ENCODE measurements at regions not wholly inside any gene's neighbourhood (a gene's known extent, or its start where the extent isn't known, plus 50 kb on each side); places are given as distances from the start of the nearest gene placed in this dataset.

GRCh38 chr1:181216591-181216994 is 128.1 kb downstream of the IER5 start:
- intact Hi-C loops (cut with micrococcal nuclease; ENCODE audit: unreplicated experiment) = no loop called here
- no TSS peak for BruUV-seq (replicated peaks)
- no peak overlapping the region for H3K4me3 ChIP-seq (ENCODE audit: low read depth, low read length, poor library complexity, severe bottlenecking)
- H3K4me1 ChIP-seq (ENCODE audit: insufficient read depth, low read length, poor library complexity, severe bottlenecking) = no peaks in the 10 kb centered on the region
- H2AFZ ChIP-seq (ENCODE audit: low read length) = no peak overlapping the region
- H3K79me2 ChIP-seq (ENCODE audit: insufficient read depth, low read depth, low read length) = no peaks in the 10 kb centered on the region
- no peak overlapping the region for H3K27ac ChIP-seq (ENCODE audit: low read depth, low read length, poor library complexity, severe bottlenecking)
- ChIA-PET POLR2A (no interaction called here), CTCF (ENCODE audit: unreplicated experiment) (no interaction called here)
- DNase-seq (ENCODE audit: low spot score) = no peak
- H4K20me1 ChIP-seq (ENCODE audit: insufficient read depth, low read length) = no peaks in the 10 kb centered on the region
- H3K9me2 ChIP-seq (ENCODE audit: insufficient read depth, low read length) = no peaks in the 10 kb centered on the region
- H3K9me3 ChIP-seq (ENCODE audit: low read length) = no peaks in the 10 kb centered on the region
- TF ChIP-seq CTCF (conservative IDR thresholded peaks at IDR 0.05; ENCODE audit: low read length) (no peak), EZH2phosphoT487 (IDR thresholded peaks at IDR 0.05; ENCODE audit: borderline replicate concordance, low read depth, low read length) (no peak)
- H3K36me3 ChIP-seq (ENCODE audit: insufficient read depth, low read length) = no peaks in the 10 kb centered on the region
- no peak overlapping the region for H3K4me2 ChIP-seq (ENCODE audit: low read length)

DNA sequence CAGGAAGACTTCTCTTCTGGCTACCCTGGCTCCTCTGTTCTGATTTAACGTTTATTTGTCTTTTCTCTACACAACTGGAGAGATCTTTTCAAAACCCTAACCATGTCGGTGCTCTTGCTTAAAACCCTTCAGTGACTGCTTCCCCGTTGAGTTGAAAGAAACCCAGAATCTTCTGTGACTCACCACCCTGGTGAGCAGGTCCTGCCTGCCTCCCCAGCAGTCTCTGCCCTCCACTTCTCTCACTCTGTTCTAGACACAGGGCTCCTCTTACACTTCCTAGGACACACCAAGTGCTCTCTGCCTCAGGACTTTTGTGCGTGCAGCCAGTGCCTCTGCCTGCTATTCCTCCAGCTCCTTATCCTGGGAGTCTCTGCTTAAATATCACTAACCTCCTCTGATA is 131.4 kb downstream of the IER5 start:
- Histone ChIP-seq H3K9me2 (ENCODE audit: insufficient read depth, low read length) (no peaks in the 10 kb centered on the region), H3K36me3 (ENCODE audit: insufficient read depth, low read length) (no peaks in the 10 kb centered on the region), H2AFZ (ENCODE audit: low read length) (no peak overlapping the region), H4K20me1 (ENCODE audit: insufficient read depth, low read length) (no peaks in the 10 kb centered on the region), H3K4me1 (ENCODE audit: insufficient read depth, low read length, poor library complexity, severe bottlenecking) (no peaks in the 10 kb centered on the region), H3K4me2 (ENCODE audit: low read length) (no peak overlapping the region), H3K79me2 (ENCODE audit: insufficient read depth, low read depth, low read length) (no peaks in the 10 kb centered on the region), H3K27ac (ENCODE audit: low read depth, low read length, poor library complexity, severe bottlenecking) (no peak overlapping the region), H3K9me3 (ENCODE audit: low read length) (no peaks in the 10 kb centered on the region), H3K4me3 (ENCODE audit: low read depth, low read length, poor library complexity, severe bottlenecking) (no peak overlapping the region)
- CTCF ChIA-PET (ENCODE audit: unreplicated experiment) = no interaction called here
- DNase-seq (ENCODE audit: low spot score) = no peak
- intact Hi-C loops (cut with micrococcal nuclease; ENCODE audit: unreplicated experiment) = no loop called here
- POLR2A ChIA-PET = interaction anchor here (1.0 kb wide), 1 partner anchor 8 kb away, joined by 4 read pairs; no protein-coding TSS in a partner anchor
- TF ChIP-seq EZH2phosphoT487 (IDR thresholded peaks at IDR 0.05; ENCODE audit: borderline replicate concordance, low read depth, low read length) = no peak
- TF ChIP-seq CTCF (conservative IDR thresholded peaks at IDR 0.05; ENCODE audit: low read length) = no peak
- no TSS peak for BruUV-seq (replicated peaks)

DNA sequence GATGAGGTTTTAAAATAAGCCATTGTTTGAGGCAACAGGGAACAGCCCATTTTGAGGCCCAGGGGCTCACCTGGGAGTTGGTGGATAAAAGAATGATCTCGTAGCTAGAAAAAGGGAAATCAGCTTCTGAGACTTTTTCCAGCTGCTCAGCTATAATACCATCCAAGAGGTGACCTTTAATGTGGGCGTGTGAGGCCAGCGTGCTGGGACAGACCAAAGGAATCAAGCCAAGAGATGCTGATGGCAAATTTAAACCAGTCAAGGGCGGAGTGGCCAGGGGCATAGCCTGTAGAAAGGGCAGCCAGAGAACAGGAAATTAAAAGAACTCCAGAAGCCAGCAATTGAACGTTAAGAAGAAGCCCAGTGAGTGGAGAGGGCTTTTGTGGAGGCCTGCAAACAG is 132.6 kb downstream of the IER5 start:
- TF ChIP-seq EZH2phosphoT487 (IDR thresholded peaks at IDR 0.05; ENCODE audit: borderline replicate concordance, low read depth, low read length) (no peak), CTCF (conservative IDR thresholded peaks at IDR 0.05; ENCODE audit: low read length) (no peak)
- Histone ChIP-seq H4K20me1 (ENCODE audit: insufficient read depth, low read length) (no peaks in the 10 kb centered on the region), H3K4me1 (ENCODE audit: insufficient read depth, low read length, poor library complexity, severe bottlenecking) (no peaks in the 10 kb centered on the region), H3K27ac (ENCODE audit: low read depth, low read length, poor library complexity, severe bottlenecking) (no peak overlapping the region), H3K79me2 (ENCODE audit: insufficient read depth, low read depth, low read length) (no peaks in the 10 kb centered on the region), H3K9me3 (ENCODE audit: low read length) (no peaks in the 10 kb centered on the region), H3K4me2 (ENCODE audit: low read length) (no peak overlapping the region), H2AFZ (ENCODE audit: low read length) (no peak overlapping the region), H3K36me3 (ENCODE audit: insufficient read depth, low read length) (no peaks in the 10 kb centered on the region), H3K4me3 (ENCODE audit: low read depth, low read length, poor library complexity, severe bottlenecking) (no peak overlapping the region), H3K9me2 (ENCODE audit: insufficient read depth, low read length) (no peaks in the 10 kb centered on the region)
- DNase-seq (ENCODE audit: low spot score) = no peak
- BruUV-seq (replicated peaks) = no TSS peak
- ChIA-PET CTCF (ENCODE audit: unreplicated experiment) (no interaction called here), POLR2A (no interaction called here)
- intact Hi-C loops (cut with micrococcal nuclease; ENCODE audit: unreplicated experiment) = no loop called here
